ENCODE measurements at regions not wholly inside any gene's neighbourhood (a gene's known extent, or its start where the extent isn't known, plus 50 kb on each side); places are given as distances from the start of the nearest gene placed in this dataset.

GRCh38 chr12:114302606-114303315 lies 103.2 kb downstream of the TBX5 start:
- no peak for DNase-seq (ENCODE audit: low spot score)

- DNase-seq (ENCODE audit: low spot score), result no peak
Measured at GRCh38 chr12:114302117-114302516, 103.8 kb downstream of the TBX5 start.

GRCh38 chr12:114294303-114294685 lies 111.7 kb downstream of the TBX5 start:
- no peak for DNase-seq (ENCODE audit: low spot score)

- no peak for DNase-seq (ENCODE audit: low spot score)
Measured at GRCh38 chr12:114293571-114294302, 112.2 kb downstream of the TBX5 start.

GRCh38 chr12:114293073-114293472 lies 112.9 kb downstream of the TBX5 start:
- DNase-seq (ENCODE audit: low spot score), result no peak

- no peak for DNase-seq (ENCODE audit: low spot score)
Measured at GRCh38 chr12:114291389-114292060, 114.4 kb downstream of the TBX5 start.

- no peak for DNase-seq (ENCODE audit: low spot score)
Measured at GRCh38 chr12:114287821-114288525, 118.0 kb downstream of the TBX5 start.

- no peak for DNase-seq (ENCODE audit: low spot score)
Measured at GRCh38 chr12:114286145-114286544, 119.8 kb downstream of the TBX5 start.

GRCh38 chr12:114285554-114285953 lies 120.4 kb downstream of the TBX5 start:
- DNase-seq (ENCODE audit: low spot score), result no peak

GRCh38 chr12:114284041-114284440 lies 121.9 kb downstream of the TBX5 start:
- DNase-seq (ENCODE audit: low spot score), result no peak

- no peak for DNase-seq (ENCODE audit: low spot score)
Measured at GRCh38 chr12:114275932-114276785, 129.8 kb downstream of the TBX5 start.

- DNase-seq (ENCODE audit: low spot score), result no peak
Measured at GRCh38 chr12:114275086-114275485, 130.9 kb downstream of the TBX5 start.

- no peak for DNase-seq (ENCODE audit: low spot score)
Measured at GRCh38 chr12:114274131-114274530, 131.8 kb downstream of the TBX5 start.

- no peak for DNase-seq (ENCODE audit: low spot score)
Measured at GRCh38 chr12:114272605-114273004, 133.3 kb downstream of the TBX5 start.

GRCh38 chr12:114272071-114272470 lies 133.9 kb downstream of the TBX5 start:
- no peak for DNase-seq (ENCODE audit: low spot score)

GRCh38 chr12:114269153-114269552 lies 136.8 kb downstream of the TBX5 start:
- DNase-seq (ENCODE audit: low spot score), result no peak

GRCh38 chr12:114266536-114266935 lies 139.4 kb downstream of the TBX5 start:
- DNase-seq (ENCODE audit: low spot score), result no peak

GRCh38 chr12:114265036-114265435 lies 140.9 kb downstream of the TBX5 start:
- DNase-seq (ENCODE audit: low spot score), result no peak

- no peak for DNase-seq (ENCODE audit: low spot score)
Measured at GRCh38 chr12:114263056-114263805, 142.7 kb downstream of the TBX5 start.

GRCh38 chr12:114257687-114258086 lies 148.3 kb downstream of the TBX5 start:
- no peak for DNase-seq (ENCODE audit: low spot score)

Measured in HT-29 (cell line).